Liver (tissue), 3 donors: ENCODE measurements at regions not wholly inside any gene's neighbourhood (a gene's known extent, or its start where the extent isn't known, plus 50 kb on each side); places are given as distances from the start of the nearest gene placed in this dataset.
A peak's percentile ranks its signal among the peaks of the same experiment; 100 is the strongest.

Source experiments
- EGR1 ChIP-seq, 2 donors: IDR thresholded peaks; 2 replicates each; pipeline ENCODE4 v1.6.1; 2016 to 2018; ENCODE audit warnings: antibody characterized with exemption in 2 of 2, low read depth in 2 of 2
- FOXA1 ChIP-seq: IDR thresholded peaks from 2 replicates; pipeline ENCODE4 v1.6.1; 2016; ENCODE audit warnings: antibody characterized with exemption
- GABPA ChIP-seq, 2 donors: IDR thresholded peaks in 1 of 2; conservative IDR thresholded peaks in 1 of 2; 2 replicates each; pipeline ENCODE4 v1.6.1; 2016; ENCODE audit warnings: antibody characterized with exemption in 2 of 2, mild to moderate bottlenecking in 1 of 2, moderate library complexity in 1 of 2
- HNF4G ChIP-seq: IDR thresholded peaks from 2 replicates; pipeline ENCODE4 v1.6.1; 2016; ENCODE audit warnings: antibody characterized with exemption
- JUND ChIP-seq, 2 donors: IDR thresholded peaks; 2 replicates each; pipeline ENCODE4 v1.6.1; 2016; ENCODE audit warnings: antibody characterized with exemption in 2 of 2
- RAD21 ChIP-seq, 2 donors: IDR thresholded peaks; 2 replicates each; pipeline ENCODE4 v1.6.1; 2016; ENCODE audit warnings: antibody characterized with exemption in 2 of 2, mild to moderate bottlenecking in 2 of 2
- RXRA ChIP-seq, 2 donors: IDR thresholded peaks; 2 replicates each; pipeline ENCODE4 v1.6.1; 2017 to 2018; ENCODE audit warnings: antibody characterized with exemption in 2 of 2, mild to moderate bottlenecking in 1 of 2
- SP1 ChIP-seq: IDR thresholded peaks from 2 replicates; pipeline ENCODE4 v1.6.1; 2018; ENCODE audit warnings: antibody characterized with exemption, mild to moderate bottlenecking
- TAF1 ChIP-seq: conservative IDR thresholded peaks from 2 replicates; pipeline ENCODE4 v1.6.1; 2016; ENCODE audit warnings: antibody characterized with exemption, mild to moderate bottlenecking
- YY1 ChIP-seq: IDR thresholded peaks from 2 replicates; pipeline ENCODE4 v1.6.1; 2016; ENCODE audit warnings: antibody characterized with exemption, mild to moderate bottlenecking
- TF ChIP-seq, protein P1 (sequence below): fragments of 150-350 bp; IDR thresholded peaks from 2 replicates; pipeline ENCODE4 v1.5.1; 2017; ENCODE audit warnings: improper control_type of control experiment, low read depth, low read length; ENCODE audit not compliant: missing input control
- TF ChIP-seq, protein P2 (sequence below): IDR thresholded peaks from 2 replicates; pipeline ENCODE4 v1.6.1; 2016; ENCODE audit warnings: antibody characterized with exemption
- TF ChIP-seq, protein P3 (sequence below): IDR thresholded peaks from 2 replicates; pipeline ENCODE4 v1.6.1; 2016; ENCODE audit warnings: antibody characterized with exemption, mild to moderate bottlenecking
- TF ChIP-seq, protein P4 (sequence below): IDR thresholded peaks from 2 replicates; pipeline ENCODE4 v1.6.1; 2016; ENCODE audit warnings: antibody characterized with exemption
- donor health status: healthy.
- donor health status: healthy.

DNA sequence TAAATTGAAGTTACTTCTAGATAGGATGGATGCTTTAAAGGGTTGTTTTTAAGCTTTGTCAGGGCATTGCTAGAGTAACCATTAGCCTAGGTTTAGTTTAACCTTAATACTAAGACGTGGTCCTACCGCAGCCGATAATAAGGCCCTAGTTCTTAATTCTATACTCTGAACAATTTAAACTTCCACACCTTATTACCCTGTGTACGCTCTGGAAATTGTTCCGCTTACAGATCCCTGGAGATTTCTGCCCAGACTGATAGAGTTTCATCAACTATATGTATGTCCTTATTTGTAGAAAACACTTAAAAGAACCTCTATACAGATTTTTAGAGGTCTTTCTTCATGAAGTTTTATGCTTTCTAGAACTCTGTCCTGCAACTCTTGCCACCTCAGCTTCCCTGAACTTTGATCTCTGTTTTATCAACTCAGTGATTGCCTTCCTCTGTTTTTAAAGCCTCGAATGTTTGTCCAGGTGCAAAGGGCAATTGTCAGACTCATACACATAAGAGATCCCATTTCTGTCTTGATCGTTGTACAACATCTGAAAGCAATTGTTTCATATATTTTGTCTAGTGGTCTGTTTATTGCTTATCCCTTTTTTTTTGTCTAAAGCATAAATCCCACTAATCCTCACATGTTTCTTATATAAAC is 71.1 kb upstream of the VCX start:
- TF ChIP-seq, protein P1, sequence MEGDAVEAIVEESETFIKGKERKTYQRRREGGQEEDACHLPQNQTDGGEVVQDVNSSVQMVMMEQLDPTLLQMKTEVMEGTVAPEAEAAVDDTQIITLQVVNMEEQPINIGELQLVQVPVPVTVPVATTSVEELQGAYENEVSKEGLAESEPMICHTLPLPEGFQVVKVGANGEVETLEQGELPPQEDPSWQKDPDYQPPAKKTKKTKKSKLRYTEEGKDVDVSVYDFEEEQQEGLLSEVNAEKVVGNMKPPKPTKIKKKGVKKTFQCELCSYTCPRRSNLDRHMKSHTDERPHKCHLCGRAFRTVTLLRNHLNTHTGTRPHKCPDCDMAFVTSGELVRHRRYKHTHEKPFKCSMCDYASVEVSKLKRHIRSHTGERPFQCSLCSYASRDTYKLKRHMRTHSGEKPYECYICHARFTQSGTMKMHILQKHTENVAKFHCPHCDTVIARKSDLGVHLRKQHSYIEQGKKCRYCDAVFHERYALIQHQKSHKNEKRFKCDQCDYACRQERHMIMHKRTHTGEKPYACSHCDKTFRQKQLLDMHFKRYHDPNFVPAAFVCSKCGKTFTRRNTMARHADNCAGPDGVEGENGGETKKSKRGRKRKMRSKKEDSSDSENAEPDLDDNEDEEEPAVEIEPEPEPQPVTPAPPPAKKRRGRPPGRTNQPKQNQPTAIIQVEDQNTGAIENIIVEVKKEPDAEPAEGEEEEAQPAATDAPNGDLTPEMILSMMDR: no peak
- TF ChIP-seq, protein P2, sequence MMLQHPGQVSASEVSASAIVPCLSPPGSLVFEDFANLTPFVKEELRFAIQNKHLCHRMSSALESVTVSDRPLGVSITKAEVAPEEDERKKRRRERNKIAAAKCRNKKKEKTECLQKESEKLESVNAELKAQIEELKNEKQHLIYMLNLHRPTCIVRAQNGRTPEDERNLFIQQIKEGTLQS: peak; percentile 36
- no peak for TF ChIP-seq EGR1 (IDR thresholded peaks at IDR 0.05; ENCODE audit: low read depth in 2 of 2)
- TF ChIP-seq RAD21 (IDR thresholded peaks at IDR 0.05): peak in 1 of 2 donors; percentile 62
- peak; percentile 18 for TF ChIP-seq YY1
- peak; percentile 95 for TF ChIP-seq SP1
- no peak for TF ChIP-seq TAF1
- TF ChIP-seq HNF4G: peak; percentile 97
- TF ChIP-seq FOXA1: no peak
- peak; percentile 63 to 79 for TF ChIP-seq RXRA (IDR thresholded peaks at IDR 0.05)
- TF ChIP-seq, protein P3, sequence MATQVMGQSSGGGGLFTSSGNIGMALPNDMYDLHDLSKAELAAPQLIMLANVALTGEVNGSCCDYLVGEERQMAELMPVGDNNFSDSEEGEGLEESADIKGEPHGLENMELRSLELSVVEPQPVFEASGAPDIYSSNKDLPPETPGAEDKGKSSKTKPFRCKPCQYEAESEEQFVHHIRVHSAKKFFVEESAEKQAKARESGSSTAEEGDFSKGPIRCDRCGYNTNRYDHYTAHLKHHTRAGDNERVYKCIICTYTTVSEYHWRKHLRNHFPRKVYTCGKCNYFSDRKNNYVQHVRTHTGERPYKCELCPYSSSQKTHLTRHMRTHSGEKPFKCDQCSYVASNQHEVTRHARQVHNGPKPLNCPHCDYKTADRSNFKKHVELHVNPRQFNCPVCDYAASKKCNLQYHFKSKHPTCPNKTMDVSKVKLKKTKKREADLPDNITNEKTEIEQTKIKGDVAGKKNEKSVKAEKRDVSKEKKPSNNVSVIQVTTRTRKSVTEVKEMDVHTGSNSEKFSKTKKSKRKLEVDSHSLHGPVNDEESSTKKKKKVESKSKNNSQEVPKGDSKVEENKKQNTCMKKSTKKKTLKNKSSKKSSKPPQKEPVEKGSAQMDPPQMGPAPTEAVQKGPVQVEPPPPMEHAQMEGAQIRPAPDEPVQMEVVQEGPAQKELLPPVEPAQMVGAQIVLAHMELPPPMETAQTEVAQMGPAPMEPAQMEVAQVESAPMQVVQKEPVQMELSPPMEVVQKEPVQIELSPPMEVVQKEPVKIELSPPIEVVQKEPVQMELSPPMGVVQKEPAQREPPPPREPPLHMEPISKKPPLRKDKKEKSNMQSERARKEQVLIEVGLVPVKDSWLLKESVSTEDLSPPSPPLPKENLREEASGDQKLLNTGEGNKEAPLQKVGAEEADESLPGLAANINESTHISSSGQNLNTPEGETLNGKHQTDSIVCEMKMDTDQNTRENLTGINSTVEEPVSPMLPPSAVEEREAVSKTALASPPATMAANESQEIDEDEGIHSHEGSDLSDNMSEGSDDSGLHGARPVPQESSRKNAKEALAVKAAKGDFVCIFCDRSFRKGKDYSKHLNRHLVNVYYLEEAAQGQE: peak; percentile 16
- no peak for TF ChIP-seq GABPA (IDR thresholded peaks at IDR 0.05 in 1 of 2, conservative IDR thresholded peaks at IDR 0.05 in 1 of 2)
- TF ChIP-seq, protein P4, sequence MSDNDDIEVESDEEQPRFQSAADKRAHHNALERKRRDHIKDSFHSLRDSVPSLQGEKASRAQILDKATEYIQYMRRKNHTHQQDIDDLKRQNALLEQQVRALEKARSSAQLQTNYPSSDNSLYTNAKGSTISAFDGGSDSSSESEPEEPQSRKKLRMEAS: peak; percentile 36
- peak; percentile 71 to 78 for TF ChIP-seq JUND (IDR thresholded peaks at IDR 0.05)
